ENCODE measurements at regions not wholly inside any gene's neighbourhood (a gene's known extent, or its start where the extent isn't known, plus 50 kb on each side); places are given as distances from the start of the nearest gene placed in this dataset.

- ATAC-seq (replicated peaks; ENCODE audit: extremely low read depth, poor library complexity, severe bottlenecking) (no peak), DNase-seq (ENCODE audit: low spot score in 2 of 2) (no peak)
- no peaks in the 10 kb centered on the region for H3K36me3 Mint-ChIP-seq (ENCODE audit: insufficient read depth)
- H3K9me3 Mint-ChIP-seq = peaks cover 33% of the 10 kb centered on the region
- no peaks in the 10 kb centered on the region for H3K27me3 Mint-ChIP-seq
- H3K27ac Mint-ChIP-seq (ENCODE audit: low read depth) = no peak overlapping the region
- no peaks in the 10 kb centered on the region for H3K4me1 Mint-ChIP-seq
- H3K4me3 Mint-ChIP-seq = no peak overlapping the region
Measured at GRCh38 chr3:103927896-103928295, 1438.8 kb upstream of the ALCAM start.

DNA sequence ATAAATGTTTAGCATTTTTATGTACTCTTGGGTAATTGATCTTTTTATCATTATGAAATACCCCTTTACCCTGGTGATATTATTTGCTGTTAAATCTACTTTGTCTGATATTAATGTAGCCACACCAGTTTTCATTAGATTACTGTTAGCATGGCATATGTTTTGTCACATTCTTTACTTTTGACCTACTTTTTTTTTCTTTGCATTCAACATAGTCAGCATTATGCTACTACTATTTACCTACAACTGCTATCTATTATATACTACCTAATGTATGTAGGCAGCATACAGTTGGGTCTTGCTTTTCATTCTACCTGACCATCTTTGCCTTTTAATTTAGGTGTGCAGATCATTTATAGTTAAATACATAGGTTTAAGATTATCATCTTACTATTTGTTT lies 1429.6 kb upstream of the ALCAM start:
- no peak for DNase-seq (ENCODE audit: low spot score in 2 of 2)
- no peak for ATAC-seq (replicated peaks; ENCODE audit: extremely low read depth, poor library complexity, severe bottlenecking)
- Mint-ChIP-seq H3K36me3 (ENCODE audit: insufficient read depth) (no peaks in the 10 kb centered on the region), H3K27ac (ENCODE audit: low read depth) (no peak overlapping the region), H3K27me3 (no peaks in the 10 kb centered on the region), H3K4me1 (no peaks in the 10 kb centered on the region), H3K4me3 (no peak overlapping the region), H3K9me3 (peaks cover 22% of the 10 kb centered on the region)

GRCh38 chr3:103947062-103947461 lies 1419.6 kb upstream of the ALCAM start:
- Mint-ChIP-seq H3K27me3 (no peaks in the 10 kb centered on the region), H3K36me3 (ENCODE audit: insufficient read depth) (no peaks in the 10 kb centered on the region), H3K4me3 (no peak overlapping the region), H3K27ac (ENCODE audit: low read depth) (no peak overlapping the region), H3K9me3 (no peaks in the 10 kb centered on the region), H3K4me1 (no peaks in the 10 kb centered on the region)
- DNase-seq (ENCODE audit: low spot score in 2 of 2) (no peak), ATAC-seq (replicated peaks; ENCODE audit: extremely low read depth, poor library complexity, severe bottlenecking) (no peak)

DNA sequence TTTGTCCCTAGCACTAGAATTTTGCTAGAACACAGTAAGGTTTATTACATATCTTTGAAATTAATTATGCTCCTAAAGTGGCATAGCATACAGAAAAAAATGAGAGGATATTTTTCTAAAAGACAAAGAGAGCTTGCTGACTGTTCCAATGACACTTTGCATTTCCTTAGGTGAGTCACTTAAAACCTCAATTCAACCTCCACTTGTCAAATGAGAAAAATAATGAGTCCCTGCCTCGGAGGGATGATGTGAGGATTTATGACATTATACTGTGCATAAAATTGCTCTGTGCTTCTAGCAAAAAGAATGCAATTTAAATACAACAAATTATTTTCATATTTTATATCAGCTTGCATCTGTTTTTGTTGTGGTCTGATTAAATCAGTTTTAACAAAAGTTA lies 1417.0 kb upstream of the ALCAM start:
- H3K9me3 Mint-ChIP-seq = peaks cover 12% of the 10 kb centered on the region
- no peaks in the 10 kb centered on the region for H3K4me1 Mint-ChIP-seq
- H3K27me3 Mint-ChIP-seq = no peaks in the 10 kb centered on the region
- ATAC-seq (replicated peaks; ENCODE audit: extremely low read depth, poor library complexity, severe bottlenecking) (no peak), DNase-seq (ENCODE audit: low spot score in 2 of 2) (no peak)
- no peaks in the 10 kb centered on the region for H3K36me3 Mint-ChIP-seq (ENCODE audit: insufficient read depth)
- H3K27ac Mint-ChIP-seq (ENCODE audit: low read depth) = no peak overlapping the region
- no peak overlapping the region for H3K4me3 Mint-ChIP-seq

- Mint-ChIP-seq H3K27me3 (no peaks in the 10 kb centered on the region), H3K4me1 (no peaks in the 10 kb centered on the region), H3K4me3 (no peak overlapping the region), H3K9me3 (peaks cover 16% of the 10 kb centered on the region), H3K36me3 (ENCODE audit: insufficient read depth) (no peaks in the 10 kb centered on the region), H3K27ac (ENCODE audit: low read depth) (no peak overlapping the region)
- no peak for DNase-seq (ENCODE audit: low spot score in 2 of 2)
- ATAC-seq (replicated peaks; ENCODE audit: extremely low read depth, poor library complexity, severe bottlenecking) = no peak
Measured at GRCh38 chr3:103950676-103951075, 1416.0 kb upstream of the ALCAM start.

DNA sequence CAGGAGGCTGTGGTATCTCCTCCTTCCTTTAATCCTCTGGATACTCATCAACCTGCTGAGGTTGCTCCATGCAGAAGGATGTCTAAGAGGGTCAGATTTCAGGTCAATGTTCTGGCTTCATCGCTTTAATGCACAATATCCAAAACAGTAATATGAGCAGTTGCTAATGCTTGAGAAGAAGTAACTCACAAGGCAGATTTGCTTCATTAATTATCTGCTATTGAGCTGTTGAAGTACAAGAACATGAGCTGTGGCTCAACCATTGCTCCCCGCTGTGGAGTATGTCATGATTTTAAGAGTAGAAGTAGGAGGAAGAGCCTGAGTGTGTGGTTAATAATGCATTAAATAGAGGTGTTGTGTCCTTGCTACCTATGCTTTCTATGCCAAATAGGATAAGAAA lies 1412.9 kb upstream of the ALCAM start:
- H3K27me3 Mint-ChIP-seq = no peaks in the 10 kb centered on the region
- no peaks in the 10 kb centered on the region for H3K4me1 Mint-ChIP-seq
- H3K27ac Mint-ChIP-seq (ENCODE audit: low read depth) = no peak overlapping the region
- peaks cover 26% of the 10 kb centered on the region for H3K9me3 Mint-ChIP-seq
- H3K4me3 Mint-ChIP-seq = no peak overlapping the region
- ATAC-seq (replicated peaks; ENCODE audit: extremely low read depth, poor library complexity, severe bottlenecking) (no peak), DNase-seq (ENCODE audit: low spot score in 2 of 2) (no peak)
- H3K36me3 Mint-ChIP-seq (ENCODE audit: insufficient read depth) = no peaks in the 10 kb centered on the region

GRCh38 chr3:103960819-103961218 lies 1405.9 kb upstream of the ALCAM start:
- no peaks in the 10 kb centered on the region for H3K4me1 Mint-ChIP-seq
- DNase-seq (ENCODE audit: low spot score in 2 of 2) (no peak), ATAC-seq (replicated peaks; ENCODE audit: extremely low read depth, poor library complexity, severe bottlenecking) (no peak)
- no peaks in the 10 kb centered on the region for H3K27me3 Mint-ChIP-seq
- peaks cover 26% of the 10 kb centered on the region for H3K9me3 Mint-ChIP-seq
- H3K27ac Mint-ChIP-seq (ENCODE audit: low read depth) = no peak overlapping the region
- H3K4me3 Mint-ChIP-seq = no peak overlapping the region
- no peaks in the 10 kb centered on the region for H3K36me3 Mint-ChIP-seq (ENCODE audit: insufficient read depth)

GRCh38 chr3:103963599-103963998 lies 1403.1 kb upstream of the ALCAM start:
- ATAC-seq (replicated peaks; ENCODE audit: extremely low read depth, poor library complexity, severe bottlenecking) (no peak), DNase-seq (ENCODE audit: low spot score in 2 of 2) (no peak)
- Mint-ChIP-seq H3K36me3 (ENCODE audit: insufficient read depth) (no peaks in the 10 kb centered on the region), H3K4me3 (no peak overlapping the region), H3K27ac (ENCODE audit: low read depth) (no peak overlapping the region), H3K9me3 (peaks cover 16% of the 10 kb centered on the region), H3K4me1 (no peaks in the 10 kb centered on the region), H3K27me3 (no peaks in the 10 kb centered on the region)

GRCh38 chr3:103965764-103966163 lies 1400.9 kb upstream of the ALCAM start:
- no peaks in the 10 kb centered on the region for H3K4me1 Mint-ChIP-seq
- H3K9me3 Mint-ChIP-seq = peaks cover 26% of the 10 kb centered on the region
- DNase-seq (ENCODE audit: low spot score in 2 of 2) = no peak
- H3K36me3 Mint-ChIP-seq (ENCODE audit: insufficient read depth) = no peaks in the 10 kb centered on the region
- no peak overlapping the region for H3K4me3 Mint-ChIP-seq
- ATAC-seq (replicated peaks; ENCODE audit: extremely low read depth, poor library complexity, severe bottlenecking) = peak; percentile 14
- no peak overlapping the region for H3K27ac Mint-ChIP-seq (ENCODE audit: low read depth)
- H3K27me3 Mint-ChIP-seq = no peaks in the 10 kb centered on the region

GRCh38 chr3:103966749-103967148 lies 1400.0 kb upstream of the ALCAM start:
- H3K27me3 Mint-ChIP-seq = no peaks in the 10 kb centered on the region
- no peak overlapping the region for H3K4me3 Mint-ChIP-seq
- ATAC-seq (replicated peaks; ENCODE audit: extremely low read depth, poor library complexity, severe bottlenecking) (no peak), DNase-seq (ENCODE audit: low spot score in 2 of 2) (no peak)
- no peaks in the 10 kb centered on the region for H3K4me1 Mint-ChIP-seq
- peaks cover 27% of the 10 kb centered on the region for H3K9me3 Mint-ChIP-seq
- no peaks in the 10 kb centered on the region for H3K36me3 Mint-ChIP-seq (ENCODE audit: insufficient read depth)
- H3K27ac Mint-ChIP-seq (ENCODE audit: low read depth) = no peak overlapping the region

DNA sequence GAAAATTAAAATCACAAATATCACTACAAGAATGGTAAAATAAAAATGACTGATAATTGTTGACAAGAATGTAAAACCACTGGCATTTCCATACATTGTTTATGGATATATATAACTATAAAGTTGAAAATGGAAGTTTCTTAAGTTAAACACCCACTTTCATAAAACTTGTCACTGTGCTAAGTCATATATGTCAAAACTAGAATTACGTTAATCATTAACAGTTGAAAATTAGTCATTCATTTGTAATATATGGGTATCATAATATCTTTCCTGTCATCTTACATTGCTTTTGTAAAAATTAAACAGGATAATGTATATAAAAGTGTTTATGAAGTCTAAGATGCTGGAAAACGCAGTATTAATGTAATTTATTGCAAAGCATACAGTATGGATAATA lies 1398.6 kb upstream of the ALCAM start:
- no peak overlapping the region for H3K4me3 Mint-ChIP-seq
- no peak for DNase-seq (ENCODE audit: low spot score in 2 of 2)
- H3K27ac Mint-ChIP-seq (ENCODE audit: low read depth) = no peak overlapping the region
- peaks cover 25% of the 10 kb centered on the region for H3K9me3 Mint-ChIP-seq
- no peaks in the 10 kb centered on the region for H3K27me3 Mint-ChIP-seq
- ATAC-seq (replicated peaks; ENCODE audit: extremely low read depth, poor library complexity, severe bottlenecking) = no peak
- H3K36me3 Mint-ChIP-seq (ENCODE audit: insufficient read depth) = no peaks in the 10 kb centered on the region
- no peaks in the 10 kb centered on the region for H3K4me1 Mint-ChIP-seq

DNA sequence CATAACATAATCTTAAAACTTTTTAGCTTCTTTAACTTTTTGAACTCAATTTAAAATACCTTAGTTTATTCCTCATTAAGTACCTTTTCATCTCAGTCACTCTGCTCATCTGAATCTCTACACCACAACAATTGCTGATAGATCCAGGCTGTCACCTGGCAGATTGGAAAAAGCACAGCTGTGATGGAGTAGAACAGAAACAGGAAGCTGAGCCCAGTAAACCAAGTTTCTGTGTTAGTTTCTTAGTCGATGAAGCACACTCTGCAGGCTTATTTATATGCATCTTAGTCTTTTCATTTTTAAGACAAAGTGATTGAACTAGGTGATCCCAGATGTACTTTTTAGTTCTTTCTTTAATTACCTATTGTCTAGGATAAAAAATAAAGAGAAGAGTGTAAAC lies 1398.0 kb upstream of the ALCAM start:
- DNase-seq (ENCODE audit: low spot score in 2 of 2) = no peak
- Mint-ChIP-seq H3K9me3 (peaks cover 20% of the 10 kb centered on the region), H3K4me3 (no peak overlapping the region), H3K36me3 (ENCODE audit: insufficient read depth) (no peaks in the 10 kb centered on the region), H3K27ac (ENCODE audit: low read depth) (no peak overlapping the region), H3K4me1 (no peaks in the 10 kb centered on the region), H3K27me3 (no peaks in the 10 kb centered on the region)
- ATAC-seq (replicated peaks; ENCODE audit: extremely low read depth, poor library complexity, severe bottlenecking) = no peak

DNA sequence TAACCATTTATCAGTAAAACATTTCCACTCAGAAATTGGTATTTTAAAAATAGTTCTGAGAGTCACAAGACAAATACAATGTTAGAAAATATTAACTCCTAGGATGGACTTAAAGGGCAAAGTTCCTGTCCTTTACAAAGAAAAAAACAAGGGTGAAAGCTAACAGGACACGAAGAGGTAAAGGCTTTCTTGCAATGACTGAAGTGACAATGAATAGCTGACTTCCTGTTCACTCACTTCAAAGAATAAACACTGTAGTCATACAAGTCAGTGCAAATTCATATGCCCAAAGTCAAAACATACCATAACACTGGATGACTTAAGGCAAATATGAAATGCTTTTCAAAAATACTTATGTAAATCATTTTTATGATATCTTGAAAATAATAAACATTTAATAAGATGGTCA lies 1389.8 kb upstream of the ALCAM start:
- ATAC-seq (replicated peaks; ENCODE audit: extremely low read depth, poor library complexity, severe bottlenecking) (no peak), DNase-seq (ENCODE audit: low spot score in 2 of 2) (no peak)
- H3K27me3 Mint-ChIP-seq = no peaks in the 10 kb centered on the region
- H3K9me3 Mint-ChIP-seq = peaks cover 23% of the 10 kb centered on the region
- no peak overlapping the region for H3K27ac Mint-ChIP-seq (ENCODE audit: low read depth)
- H3K36me3 Mint-ChIP-seq (ENCODE audit: insufficient read depth) = no peaks in the 10 kb centered on the region
- H3K4me3 Mint-ChIP-seq = no peak overlapping the region
- H3K4me1 Mint-ChIP-seq = no peaks in the 10 kb centered on the region

- Mint-ChIP-seq H3K36me3 (ENCODE audit: insufficient read depth) (no peaks in the 10 kb centered on the region), H3K4me1 (no peaks in the 10 kb centered on the region), H3K27me3 (no peaks in the 10 kb centered on the region), H3K27ac (ENCODE audit: low read depth) (no peak overlapping the region), H3K9me3 (peaks cover 21% of the 10 kb centered on the region), H3K4me3 (no peak overlapping the region)
- no peak for ATAC-seq (replicated peaks; ENCODE audit: extremely low read depth, poor library complexity, severe bottlenecking)
- no peak for DNase-seq (ENCODE audit: low spot score in 2 of 2)
Measured at GRCh38 chr3:103977417-103977816, 1389.3 kb upstream of the ALCAM start.
